NCI-H524 treated with DMSO at 0.1 percent for 48 hours (cell line): ENCODE measurements at regions not wholly inside any gene's neighbourhood (a gene's known extent, or its start where the extent isn't known, plus 50 kb on each side); places are given as distances from the start of the nearest gene placed in this dataset.
"Not testable (repeated sequence)": the region's sequence is repeated elsewhere in the genome, so short reads cannot be mapped to it uniquely, and the experiment has no call there.

Source experiments
- DNase-seq: peaks from one replicate; lab custom pipeline; 2025; lab: John Stamatoyannopoulos, UW

- not testable (repeated sequence) for DNase-seq
Measured at GRCh38 chr2:158866082-158866481, 71.0 kb downstream of the DAPL1 start.

DNA sequence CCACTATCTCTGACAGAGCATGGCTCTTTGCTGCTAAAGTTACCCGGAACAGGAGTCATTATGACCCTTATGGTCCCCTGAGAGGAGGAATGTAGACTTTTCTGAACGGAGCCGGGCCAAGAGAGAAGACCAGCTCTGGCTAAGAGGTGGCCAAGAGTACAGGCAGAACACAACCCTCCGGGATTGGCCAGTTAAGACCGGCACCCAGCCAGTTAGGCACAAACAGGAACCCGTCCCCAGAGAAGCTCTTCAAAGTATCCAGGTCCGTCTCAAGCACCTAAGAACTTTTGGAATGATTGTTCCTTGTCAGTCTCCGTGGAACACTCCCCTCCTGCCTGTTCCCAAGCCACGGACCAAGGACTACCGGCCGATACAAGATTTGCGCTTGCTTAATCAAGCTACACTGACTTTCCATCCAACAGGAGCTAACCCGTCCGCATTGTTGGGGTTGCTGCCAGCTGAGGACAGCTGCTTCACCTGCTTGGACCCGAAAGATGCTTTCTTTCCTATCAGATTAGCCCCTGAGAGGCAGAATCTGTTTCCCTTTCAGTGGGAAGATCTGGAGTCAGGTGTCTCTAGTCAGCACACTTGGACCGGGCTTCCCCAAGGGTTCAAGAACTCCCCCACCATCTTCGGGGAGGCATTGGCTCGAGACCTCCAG is 72.5 kb downstream of the DAPL1 start:
- DNase-seq, result not testable (repeated sequence)

- not testable (repeated sequence) for DNase-seq
Measured at GRCh38 chr2:158868386-158868785, 73.3 kb downstream of the DAPL1 start.

- not testable (repeated sequence) for DNase-seq
Measured at GRCh38 chr2:158869122-158869521, 74.0 kb downstream of the DAPL1 start.

DNA sequence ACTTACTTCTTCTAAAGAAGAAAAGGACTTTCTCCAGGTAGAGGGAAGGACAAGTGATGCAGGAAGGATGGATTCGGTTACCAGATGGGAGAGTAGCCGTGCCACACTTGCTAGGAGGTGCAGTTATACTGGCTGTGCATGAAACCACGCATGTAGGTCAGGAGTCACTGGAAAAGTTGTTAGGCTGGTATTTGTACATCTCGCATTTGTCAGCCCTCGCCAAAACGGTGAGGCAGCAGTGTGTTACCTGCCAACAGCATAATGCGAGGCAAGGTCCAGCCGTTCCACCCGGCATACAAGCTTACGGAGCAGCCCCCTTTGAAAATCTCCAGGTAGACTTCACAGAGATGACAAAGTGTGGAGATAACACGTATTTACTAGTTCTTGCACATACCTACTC is 74.5 kb downstream of the DAPL1 start:
- DNase-seq, result not testable (repeated sequence)

DNA sequence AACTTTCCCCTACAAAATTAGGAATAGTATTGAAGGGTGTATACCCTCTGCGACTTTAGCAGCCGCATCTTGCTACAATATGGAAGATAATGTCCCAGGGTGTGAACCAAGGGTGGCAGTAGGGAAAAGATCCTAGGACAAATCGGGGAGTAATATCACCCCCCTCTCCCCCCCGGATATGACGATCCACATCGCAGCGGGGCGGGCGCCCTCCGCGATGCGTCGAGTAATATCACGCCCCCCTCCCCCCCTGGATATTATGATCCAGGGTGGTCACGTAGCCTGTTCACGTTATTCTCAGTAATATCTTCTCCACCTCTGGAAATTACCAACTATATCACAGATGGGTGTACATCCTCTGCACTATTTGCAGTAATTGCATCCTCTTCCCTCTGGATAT is 82.9 kb downstream of the DAPL1 start:
- no peak for DNase-seq

GRCh38 chr2:158879229-158879903 is 84.2 kb downstream of the DAPL1 start:
- no peak for DNase-seq

- no peak for DNase-seq
Measured at GRCh38 chr2:158882297-158882696, 86.1 kb upstream of the TANC1 start.

- DNase-seq, result not testable (repeated sequence)
Measured at GRCh38 chr2:158884552-158884951, 83.9 kb upstream of the TANC1 start.

DNA sequence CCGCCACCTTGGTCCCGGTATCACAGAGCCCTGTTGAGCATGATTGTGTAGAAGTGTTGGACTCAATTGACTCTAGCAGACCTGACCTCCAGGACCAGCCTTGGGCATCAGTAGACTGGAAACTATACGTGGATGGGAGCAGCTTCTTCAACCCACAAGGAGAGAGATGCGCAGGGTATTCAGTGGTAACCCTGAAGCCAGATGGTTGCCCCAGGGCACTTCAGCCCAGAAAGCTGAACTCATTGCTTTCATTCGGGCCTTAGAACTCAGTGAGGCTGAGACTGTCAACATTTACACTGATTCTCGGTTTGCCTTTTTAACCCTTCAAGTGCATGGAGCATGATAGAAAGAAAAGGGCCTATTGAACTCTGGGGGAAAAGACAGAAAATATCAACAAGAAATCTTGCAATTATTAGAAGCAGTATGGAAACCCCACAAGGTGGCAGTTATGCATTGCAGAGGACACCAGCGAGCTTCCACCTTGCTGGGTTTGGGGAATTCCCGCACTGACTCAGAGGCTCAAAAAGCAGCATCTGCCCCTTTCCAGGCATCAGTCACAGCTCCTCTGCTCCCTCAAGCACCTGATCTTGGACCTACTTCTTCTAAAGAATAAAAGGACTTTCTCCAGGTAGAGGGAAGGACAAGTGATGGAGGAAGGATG is 83.3 kb upstream of the TANC1 start:
- DNase-seq, result not testable (repeated sequence)

DNA sequence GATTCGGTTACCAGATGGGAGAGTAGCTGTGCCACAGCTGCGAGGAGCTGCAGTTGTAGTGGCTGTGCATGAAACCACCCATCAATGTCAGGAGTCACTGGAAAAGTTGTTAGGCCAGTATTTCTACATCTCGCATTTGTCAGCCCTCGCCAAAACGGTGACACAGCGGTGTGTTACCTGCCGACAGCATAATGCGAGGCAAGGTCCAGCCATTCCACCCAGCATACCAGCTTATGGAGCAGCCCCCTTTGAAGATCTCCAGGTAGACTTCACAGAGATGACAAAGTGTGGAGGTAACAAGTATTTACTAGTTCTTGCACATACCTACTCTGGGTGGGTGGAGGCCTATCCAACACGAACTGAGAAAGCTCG is 82.8 kb upstream of the TANC1 start:
- not testable (repeated sequence) for DNase-seq

- no peak for DNase-seq
Measured at GRCh38 chr2:158889135-158889853, 79.1 kb upstream of the TANC1 start.

- no peak for DNase-seq
Measured at GRCh38 chr2:158890296-158890905, 78.0 kb upstream of the TANC1 start.

- peak; percentile 72 for DNase-seq
Measured at GRCh38 chr2:158893026-158893425, 75.4 kb upstream of the TANC1 start.

- no peak for DNase-seq
Measured at GRCh38 chr2:158893474-158893873, 75.0 kb upstream of the TANC1 start.

DNA sequence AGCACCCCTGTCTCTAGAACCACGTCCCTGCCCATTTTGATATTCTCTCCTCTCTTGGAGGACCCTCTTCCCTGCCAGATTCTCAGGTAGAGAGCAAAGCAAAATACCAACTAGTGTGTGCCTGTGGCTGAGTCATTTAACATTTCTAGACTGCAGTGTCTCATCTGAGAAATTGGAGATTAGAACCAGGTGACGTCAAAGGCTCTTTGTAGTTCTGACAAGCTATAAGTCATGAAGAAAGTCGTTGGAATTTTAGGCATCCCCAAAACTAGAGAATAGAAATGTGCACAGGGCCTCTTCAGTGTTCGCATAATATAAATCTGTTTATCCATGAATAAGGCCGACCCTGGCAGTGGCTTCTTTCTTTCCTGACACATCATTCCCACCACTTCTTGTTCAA is 74.4 kb upstream of the TANC1 start:
- DNase-seq, result no peak

DNA sequence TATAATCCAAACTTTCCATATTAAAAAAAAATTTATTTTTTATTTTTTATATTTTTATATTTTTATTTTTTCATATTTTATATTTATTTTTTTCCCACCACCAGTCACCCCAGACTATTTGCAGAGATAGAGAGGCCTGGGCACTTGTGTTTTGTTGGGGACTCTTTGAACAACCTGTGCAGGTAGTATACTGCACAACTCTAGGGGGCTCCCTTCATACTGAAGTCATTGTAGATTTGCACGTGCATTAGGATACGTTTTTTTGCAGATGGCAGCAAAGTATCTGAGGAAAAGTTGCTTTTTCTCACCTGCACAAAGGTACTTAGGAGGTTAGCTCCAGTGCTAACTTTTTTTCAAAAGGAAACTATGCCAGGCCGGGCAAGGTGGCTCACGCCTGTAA is 73.9 kb upstream of the TANC1 start:
- DNase-seq, result no peak

- no peak for DNase-seq
Measured at GRCh38 chr2:158900345-158900744, 68.1 kb upstream of the TANC1 start.

DNA sequence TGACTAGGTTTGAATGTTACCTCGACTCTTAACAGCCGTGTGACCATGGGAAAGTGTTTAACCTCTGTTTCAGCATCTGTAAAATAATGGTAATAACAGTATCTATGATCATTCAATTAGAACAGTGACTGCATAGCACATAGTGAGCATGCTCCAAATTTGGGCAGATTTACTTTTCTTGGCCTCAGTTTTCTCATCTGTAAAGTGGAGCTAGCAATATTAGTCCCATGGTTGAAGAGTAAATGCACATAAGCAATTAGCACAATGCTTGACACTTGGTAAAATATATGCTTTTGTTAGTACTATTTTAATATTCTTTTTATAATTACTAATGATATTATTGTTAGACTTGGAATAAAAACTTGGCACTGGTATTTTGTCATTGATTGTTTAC is 66.4 kb upstream of the TANC1 start:
- no peak for DNase-seq

GRCh38 chr2:158903711-158904405 is 64.6 kb upstream of the TANC1 start:
- DNase-seq, result no peak

DNA sequence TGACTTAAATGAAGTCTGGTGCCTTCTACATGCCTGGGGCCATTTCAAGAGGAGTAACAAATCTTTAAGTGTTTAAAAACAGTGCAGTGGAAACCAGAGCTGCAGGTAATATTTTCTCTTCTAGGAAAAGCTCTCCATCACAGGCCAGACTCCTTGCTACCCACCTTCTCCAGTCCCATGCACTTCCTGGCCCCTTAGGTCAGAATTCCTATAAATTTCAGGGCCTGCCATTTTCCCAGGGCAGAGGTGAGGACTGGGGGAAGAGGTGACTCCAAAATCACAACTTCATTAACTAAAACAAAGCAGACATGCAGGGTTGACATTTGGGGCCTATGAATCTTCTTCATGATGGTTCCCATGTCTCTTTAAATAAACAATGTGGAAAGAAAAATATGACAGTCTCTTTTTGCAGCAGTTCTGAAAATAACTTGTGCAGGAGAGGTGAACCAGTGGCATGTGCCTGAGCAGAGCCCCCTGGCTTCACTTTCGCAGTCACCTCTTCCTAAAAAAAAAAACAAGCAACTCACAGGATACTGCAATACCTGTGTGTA is 63.7 kb upstream of the TANC1 start:
- no peak for DNase-seq
